Mesothelial cell of epicardium (in vitro differentiated cells): ENCODE measurements at regions not wholly inside any gene's neighbourhood (a gene's known extent, or its start where the extent isn't known, plus 50 kb on each side); places are given as distances from the start of the nearest gene placed in this dataset.
"Not testable (repeated sequence)": the region's sequence is repeated elsewhere in the genome, so short reads cannot be mapped to it uniquely, and the experiment has no call there.

Source experiments
- DNase-seq, 2 experiments: peaks; one replicate each; pipeline ENCODE4 v3.0.0; 2021; ENCODE audit warnings: low spot score in 2 of 2; ENCODE audit not compliant: unreplicated experiment in 2 of 2
- H3K27ac Mint-ChIP-seq: 2 replicates; pipeline ENCODE4 v1.8.0; 2021; ENCODE audit warnings: mixed read lengths
- H3K27me3 Mint-ChIP-seq: 2 replicates; pipeline ENCODE4 v1.8.0; 2021; ENCODE audit warnings: low read depth, mixed read lengths
- H3K36me3 Mint-ChIP-seq: 2 replicates; pipeline ENCODE4 v1.8.0; 2021; ENCODE audit warnings: mixed read lengths
- H3K4me1 Mint-ChIP-seq: 2 replicates; pipeline ENCODE4 v1.8.0; 2021; ENCODE audit warnings: mixed read lengths
- H3K4me3 Mint-ChIP-seq: 2 replicates; pipeline ENCODE4 v1.8.0; 2021; ENCODE audit warnings: mild to moderate bottlenecking, moderate library complexity, mixed read lengths
- H3K9me3 Mint-ChIP-seq: 2 replicates; pipeline ENCODE4 v1.8.0; 2021; ENCODE audit warnings: mixed read lengths
- TF ChIP-seq, protein P1 (sequence below): fragments of 200-600 bp; sonication (generic); IDR thresholded peaks from one replicate; pipeline ENCODE4 v1.5.0; 2021; ENCODE audit warnings: antibody characterized with exemption; ENCODE audit not compliant: unreplicated experiment

DNA sequence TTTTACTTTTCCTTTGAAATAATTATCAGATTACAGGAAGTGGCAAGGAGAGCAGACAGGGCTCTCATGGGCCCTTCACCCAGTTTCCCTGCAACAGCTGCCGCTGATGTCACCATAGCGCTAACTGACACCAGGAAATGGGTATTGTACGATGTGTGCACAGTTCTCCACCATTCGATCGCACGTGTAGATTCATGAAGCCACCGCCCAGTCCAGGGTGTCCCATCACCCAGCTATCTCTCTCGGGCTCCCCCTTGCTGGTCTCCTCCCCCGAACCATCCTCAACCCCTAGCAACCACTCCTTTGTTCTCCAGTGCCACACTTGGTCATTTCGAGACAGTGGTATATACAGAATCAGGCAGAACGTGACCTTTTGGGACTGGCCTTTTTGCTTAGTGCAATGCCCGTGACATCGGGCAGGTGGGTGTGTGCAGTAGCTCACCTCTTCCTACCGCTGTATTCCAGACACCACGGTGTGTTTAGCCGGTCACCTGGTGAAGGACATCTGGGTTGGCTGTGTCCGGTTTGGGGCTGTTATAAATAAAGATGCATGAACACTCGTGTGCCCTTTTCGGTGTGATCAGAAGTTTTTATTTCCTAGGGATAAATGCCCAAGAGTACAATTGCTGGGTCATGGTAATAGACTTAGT is 118.4 kb downstream of the CRYAA start:
- DNase-seq: no peak
- H3K9me3 Mint-ChIP-seq: no peaks in the 10 kb centered on the region
- H3K4me1 Mint-ChIP-seq: peaks cover 1% of the 10 kb centered on the region
- no peak overlapping the region for H3K27ac Mint-ChIP-seq
- H3K36me3 Mint-ChIP-seq: no peaks in the 10 kb centered on the region
- no peak overlapping the region for H3K4me3 Mint-ChIP-seq
- TF ChIP-seq, protein P1, sequence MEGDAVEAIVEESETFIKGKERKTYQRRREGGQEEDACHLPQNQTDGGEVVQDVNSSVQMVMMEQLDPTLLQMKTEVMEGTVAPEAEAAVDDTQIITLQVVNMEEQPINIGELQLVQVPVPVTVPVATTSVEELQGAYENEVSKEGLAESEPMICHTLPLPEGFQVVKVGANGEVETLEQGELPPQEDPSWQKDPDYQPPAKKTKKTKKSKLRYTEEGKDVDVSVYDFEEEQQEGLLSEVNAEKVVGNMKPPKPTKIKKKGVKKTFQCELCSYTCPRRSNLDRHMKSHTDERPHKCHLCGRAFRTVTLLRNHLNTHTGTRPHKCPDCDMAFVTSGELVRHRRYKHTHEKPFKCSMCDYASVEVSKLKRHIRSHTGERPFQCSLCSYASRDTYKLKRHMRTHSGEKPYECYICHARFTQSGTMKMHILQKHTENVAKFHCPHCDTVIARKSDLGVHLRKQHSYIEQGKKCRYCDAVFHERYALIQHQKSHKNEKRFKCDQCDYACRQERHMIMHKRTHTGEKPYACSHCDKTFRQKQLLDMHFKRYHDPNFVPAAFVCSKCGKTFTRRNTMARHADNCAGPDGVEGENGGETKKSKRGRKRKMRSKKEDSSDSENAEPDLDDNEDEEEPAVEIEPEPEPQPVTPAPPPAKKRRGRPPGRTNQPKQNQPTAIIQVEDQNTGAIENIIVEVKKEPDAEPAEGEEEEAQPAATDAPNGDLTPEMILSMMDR: no peak
- no peaks in the 10 kb centered on the region for H3K27me3 Mint-ChIP-seq

DNA sequence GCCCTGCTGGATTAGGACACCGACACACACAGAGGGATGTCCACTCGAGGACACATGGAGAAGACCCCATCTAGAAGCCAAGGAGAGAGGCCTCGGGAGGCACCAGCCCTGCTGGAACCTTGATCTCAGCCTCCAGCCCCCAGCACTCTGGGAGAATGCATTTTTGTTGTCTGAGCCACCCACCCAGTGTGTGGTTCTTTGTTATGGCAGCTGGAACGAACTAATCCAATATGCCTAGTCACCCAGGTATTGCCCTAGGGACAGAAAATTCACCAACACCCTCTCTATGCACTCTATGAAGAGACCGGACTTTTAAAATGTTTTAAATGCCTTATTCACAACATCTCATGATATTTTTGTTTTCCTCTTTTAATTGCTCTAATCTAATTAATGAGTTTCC is 117.4 kb downstream of the CRYAA start:
- H3K36me3 Mint-ChIP-seq: no peaks in the 10 kb centered on the region

DNA sequence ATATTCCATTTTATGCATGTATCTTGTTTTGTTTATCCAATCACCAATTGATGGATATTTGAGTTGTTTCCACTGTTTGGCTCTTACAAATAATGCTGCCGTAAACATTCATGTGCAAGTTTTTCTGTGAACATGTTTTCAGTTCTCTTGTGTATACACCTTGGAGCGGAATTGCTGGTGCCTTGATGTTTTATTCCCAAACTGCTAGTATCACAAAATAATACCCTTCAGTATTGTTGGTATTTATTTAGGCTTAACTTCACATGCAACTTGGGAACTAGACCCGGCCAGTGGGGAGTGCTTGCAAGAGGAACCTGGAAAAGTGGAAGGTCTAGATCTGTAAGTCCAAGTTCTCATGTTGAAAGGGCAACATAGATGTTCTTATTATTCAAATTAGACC is 115.9 kb downstream of the CRYAA start:
- no peaks in the 10 kb centered on the region for H3K27me3 Mint-ChIP-seq
- no peak for DNase-seq
- no peaks in the 10 kb centered on the region for H3K9me3 Mint-ChIP-seq
- H3K36me3 Mint-ChIP-seq: no peaks in the 10 kb centered on the region
- H3K4me3 Mint-ChIP-seq: no peak overlapping the region
- H3K4me1 Mint-ChIP-seq: peaks cover 1% of the 10 kb centered on the region
- TF ChIP-seq, protein P1: no peak
- no peak overlapping the region for H3K27ac Mint-ChIP-seq

More for the DNA sequence above, 117.4 kb downstream of the CRYAA start:
- TF ChIP-seq, protein P1: no peak
- Mint-ChIP-seq H3K27ac (no peak overlapping the region), H3K27me3 (no peaks in the 10 kb centered on the region), H3K4me3 (no peak overlapping the region), H3K4me1 (peaks cover 1% of the 10 kb centered on the region), H3K9me3 (no peaks in the 10 kb centered on the region)
- no peak for DNase-seq

DNA sequence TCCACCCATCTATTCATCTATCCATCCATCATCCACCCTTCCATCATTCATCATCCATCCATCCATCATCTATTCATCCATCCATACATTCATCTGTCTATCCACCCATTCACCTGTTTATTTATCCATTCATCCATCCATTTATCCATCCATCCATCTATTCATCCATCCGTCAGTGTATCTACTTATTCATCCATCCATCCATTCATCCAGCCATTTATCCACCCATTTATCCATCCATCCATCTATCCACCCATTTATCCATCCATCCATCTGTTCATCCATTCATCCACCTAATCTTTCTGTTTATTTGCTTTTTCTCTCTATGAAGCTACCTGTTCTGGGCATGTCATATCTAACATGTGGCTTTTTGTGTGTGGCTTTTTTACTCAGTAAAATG is 115.4 kb downstream of the CRYAA start:
- no peak for DNase-seq
- H3K27ac Mint-ChIP-seq: no peak overlapping the region
- no peaks in the 10 kb centered on the region for H3K36me3 Mint-ChIP-seq
- peaks cover 1% of the 10 kb centered on the region for H3K4me1 Mint-ChIP-seq
- no peaks in the 10 kb centered on the region for H3K9me3 Mint-ChIP-seq
- no peak overlapping the region for H3K4me3 Mint-ChIP-seq
- no peaks in the 10 kb centered on the region for H3K27me3 Mint-ChIP-seq
- TF ChIP-seq, protein P1: no peak

DNA sequence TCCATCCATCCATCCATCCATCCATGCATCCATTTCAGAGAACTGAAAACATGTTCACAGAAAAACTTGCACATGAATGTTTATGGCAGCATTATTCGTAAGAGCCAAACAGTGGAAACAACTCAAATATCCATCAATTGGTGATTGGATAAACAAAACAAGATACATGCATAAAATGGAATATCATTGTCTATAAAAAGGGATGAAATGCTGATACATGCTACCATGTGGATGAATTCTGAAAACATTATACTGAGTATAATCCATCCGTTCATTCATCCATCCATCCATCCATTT is 115.1 kb downstream of the CRYAA start:
- not testable (repeated sequence) for H3K4me3 Mint-ChIP-seq

DNA sequence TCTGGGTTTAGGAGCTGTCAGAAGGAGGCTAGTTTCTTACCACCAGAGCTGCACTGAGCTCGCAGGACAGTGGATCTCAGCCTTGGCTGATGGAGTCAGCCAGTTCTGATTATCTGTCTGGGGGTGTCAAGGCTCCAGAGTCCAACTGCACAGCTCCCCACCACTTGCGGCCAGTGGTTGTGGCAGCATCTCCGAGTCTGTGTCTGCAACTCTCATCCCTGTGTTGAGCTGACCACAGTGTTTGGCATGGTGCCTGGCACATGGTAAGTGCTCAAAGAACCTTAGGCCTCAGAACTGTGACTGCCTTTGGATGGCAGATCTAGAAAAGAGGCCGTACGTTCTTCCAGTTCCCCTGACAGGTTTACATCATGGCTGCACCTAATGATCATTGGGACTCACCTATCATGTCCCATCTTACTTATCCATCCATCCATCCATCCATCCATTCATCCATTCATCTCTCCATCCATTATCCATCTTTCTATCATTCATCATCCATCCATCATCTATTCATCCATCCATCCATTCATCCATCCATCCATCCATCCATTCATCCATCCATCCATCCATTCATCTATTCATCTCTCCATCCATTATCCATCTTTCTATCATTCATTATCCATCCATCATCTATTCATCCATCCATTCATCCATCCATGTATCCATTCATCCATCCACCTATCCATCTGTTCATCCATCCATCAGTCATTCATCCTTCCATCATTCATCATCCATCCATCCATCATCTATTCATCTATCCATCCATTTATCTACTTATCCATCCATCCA is 114.5 kb downstream of the CRYAA start:
- no peak overlapping the region for H3K27ac Mint-ChIP-seq
- H3K9me3 Mint-ChIP-seq: no peaks in the 10 kb centered on the region
- no peaks in the 10 kb centered on the region for H3K27me3 Mint-ChIP-seq
- no peaks in the 10 kb centered on the region for H3K36me3 Mint-ChIP-seq
- no peak overlapping the region for H3K4me3 Mint-ChIP-seq
- TF ChIP-seq, protein P1: no peak
- DNase-seq: no peak
- peaks cover 1% of the 10 kb centered on the region for H3K4me1 Mint-ChIP-seq

More for the DNA sequence above, 115.1 kb downstream of the CRYAA start:
- not testable (repeated sequence) for H3K9me3 Mint-ChIP-seq, H3K27me3 Mint-ChIP-seq, DNase-seq, H3K27ac Mint-ChIP-seq, H3K4me1 Mint-ChIP-seq, H3K36me3 Mint-ChIP-seq
